Stimulated activated CD4-positive, alpha-beta T cell treated with anti-CD3 and anti-CD28 coated beads, Interleukin-1b, Interleukin-23, amount 100 ng/mL, for 4 hours (primary cell): ENCODE measurements at regions not wholly inside any gene's neighbourhood (a gene's known extent, or its start where the extent isn't known, plus 50 kb on each side); places are given as distances from the start of the nearest gene placed in this dataset.

ENCODE experiments used
- DNase-seq, 2 donors: peaks; one replicate each; pipeline ENCODE4 v3.0.0-alpha.2; 2020; ENCODE audit warnings: low read depth in 2 of 2

DNA sequence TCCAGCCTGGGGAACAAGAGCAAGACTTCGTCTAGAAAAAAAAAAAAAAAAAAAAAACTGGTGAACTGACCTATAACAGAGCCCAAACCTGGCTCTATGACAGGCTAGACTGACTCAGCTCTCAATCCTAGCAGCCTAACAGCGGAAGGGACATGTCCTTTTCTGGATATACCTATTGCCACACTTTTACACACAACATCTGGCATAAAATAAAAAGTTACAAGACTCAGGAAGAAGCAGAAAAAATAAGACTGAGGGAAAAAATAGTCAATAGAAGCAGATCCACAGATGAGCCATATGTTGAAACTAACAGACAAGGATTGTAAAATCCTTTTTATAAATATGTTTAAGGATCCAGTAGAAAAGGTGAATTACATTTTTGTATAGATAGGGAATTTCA lies 57.5 kb upstream of the IPO9 start:
- DNase-seq = no peak

DNA sequence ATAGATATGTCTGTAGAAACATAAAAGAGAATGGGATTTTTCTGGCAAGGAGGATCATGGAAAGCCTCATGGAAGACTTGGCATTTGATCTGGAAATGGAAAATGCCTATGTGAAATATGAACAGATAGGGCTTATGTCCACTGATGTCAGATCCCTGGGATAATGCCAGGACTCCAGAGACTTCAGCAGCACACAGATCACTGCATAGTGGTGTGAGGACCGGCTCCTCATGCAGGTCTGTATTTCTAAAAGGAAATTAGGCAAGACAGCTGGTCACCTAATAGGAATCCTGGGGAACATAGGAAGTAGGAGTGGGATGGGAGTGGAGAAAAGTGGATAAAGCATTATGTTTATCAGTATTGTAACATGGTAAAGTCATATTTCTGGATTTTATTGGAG lies 56.8 kb upstream of the IPO9 start:
- DNase-seq = no peak

DNA sequence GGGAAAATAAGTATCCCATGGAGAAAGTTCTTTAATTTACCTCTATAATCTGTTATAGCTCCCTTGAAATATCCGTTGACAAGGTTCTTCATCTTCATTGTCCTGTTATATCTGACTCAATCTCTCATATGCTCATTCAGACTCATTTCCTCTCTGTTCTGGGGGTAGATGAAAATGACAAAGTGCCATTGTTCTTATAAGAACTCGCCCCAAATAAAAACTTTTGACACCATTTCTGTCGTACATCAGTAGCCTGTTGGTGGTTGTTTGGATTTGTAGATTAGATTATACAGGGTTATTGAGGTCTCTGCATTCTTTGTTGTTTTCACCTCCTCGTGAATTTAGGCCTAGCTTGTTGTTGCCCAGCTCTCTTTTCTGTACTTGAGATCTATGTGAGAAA lies 55.2 kb upstream of the IPO9 start:
- no peak for DNase-seq

DNA sequence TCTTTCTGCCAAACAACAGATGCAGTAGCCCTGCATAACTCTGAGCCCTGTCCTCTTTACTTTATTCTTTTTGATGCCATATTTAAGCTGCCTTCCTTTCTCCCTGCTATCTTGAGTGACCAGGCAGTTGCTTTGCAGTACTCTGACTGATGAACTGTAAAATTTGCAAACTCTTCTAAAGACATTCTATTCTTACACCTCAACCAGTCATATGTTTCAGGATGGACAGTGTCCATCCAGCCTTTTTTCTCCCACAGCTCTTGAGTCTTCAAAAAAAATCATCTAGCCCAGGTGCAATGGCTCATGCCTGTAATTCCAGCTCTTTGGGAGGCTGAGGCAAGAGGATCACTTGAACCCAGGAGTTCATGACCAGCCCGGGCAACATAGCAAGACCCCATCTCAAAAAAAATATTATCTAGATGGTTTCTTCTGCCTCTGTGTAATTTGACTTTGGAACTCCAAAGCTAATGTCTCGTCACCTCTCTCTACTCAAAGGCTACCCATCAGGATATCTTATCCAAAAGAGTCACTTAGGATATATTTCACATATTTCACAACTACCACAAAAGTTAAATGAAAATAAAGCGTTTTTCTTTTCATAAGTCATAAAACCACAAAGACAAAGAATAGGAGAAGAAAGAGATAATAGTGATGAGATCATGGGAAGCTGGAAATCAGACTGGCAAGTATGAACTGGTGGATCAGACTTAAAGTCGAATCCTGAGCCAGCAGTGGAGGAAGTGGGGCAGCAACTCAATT lies 54.6 kb upstream of the IPO9 start:
- DNase-seq = no peak

DNA sequence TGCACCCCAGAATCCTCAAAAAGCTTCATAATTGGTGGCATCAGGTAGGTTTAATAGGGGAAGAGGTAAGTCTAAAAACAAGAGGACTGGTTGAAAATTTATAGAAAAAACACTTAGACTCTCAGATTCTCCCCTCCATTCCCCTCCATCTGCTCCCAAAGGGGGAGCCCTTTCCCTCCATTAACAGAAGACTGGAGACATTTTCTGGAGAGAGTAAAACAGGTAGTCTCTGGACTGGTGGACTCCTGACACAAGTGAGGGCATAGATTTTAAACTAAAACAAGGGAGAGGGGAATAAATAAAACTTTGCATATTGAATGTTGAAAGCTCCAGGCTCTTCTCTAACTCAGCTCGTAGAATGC lies 54.0 kb upstream of the IPO9 start:
- no peak for DNase-seq

DNA sequence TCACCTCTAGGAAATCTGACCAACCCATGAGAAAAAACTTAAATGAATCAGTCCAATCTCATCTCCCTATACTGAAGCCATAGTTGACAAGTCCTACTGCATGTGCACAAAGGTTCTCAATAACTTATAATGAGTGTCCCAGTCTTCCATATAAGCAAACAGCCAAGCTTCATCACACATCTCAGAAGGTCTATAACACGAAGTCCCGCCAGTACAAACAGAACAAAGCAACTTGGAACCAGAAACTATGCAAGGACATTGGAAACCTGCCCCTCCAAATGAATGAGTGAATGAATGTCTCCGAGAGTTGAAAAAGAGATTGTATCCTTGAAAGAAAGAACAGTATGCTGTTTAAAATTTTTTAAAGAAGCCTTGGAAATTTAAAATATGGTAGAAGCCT lies 53.6 kb upstream of the IPO9 start:
- no peak for DNase-seq

DNA sequence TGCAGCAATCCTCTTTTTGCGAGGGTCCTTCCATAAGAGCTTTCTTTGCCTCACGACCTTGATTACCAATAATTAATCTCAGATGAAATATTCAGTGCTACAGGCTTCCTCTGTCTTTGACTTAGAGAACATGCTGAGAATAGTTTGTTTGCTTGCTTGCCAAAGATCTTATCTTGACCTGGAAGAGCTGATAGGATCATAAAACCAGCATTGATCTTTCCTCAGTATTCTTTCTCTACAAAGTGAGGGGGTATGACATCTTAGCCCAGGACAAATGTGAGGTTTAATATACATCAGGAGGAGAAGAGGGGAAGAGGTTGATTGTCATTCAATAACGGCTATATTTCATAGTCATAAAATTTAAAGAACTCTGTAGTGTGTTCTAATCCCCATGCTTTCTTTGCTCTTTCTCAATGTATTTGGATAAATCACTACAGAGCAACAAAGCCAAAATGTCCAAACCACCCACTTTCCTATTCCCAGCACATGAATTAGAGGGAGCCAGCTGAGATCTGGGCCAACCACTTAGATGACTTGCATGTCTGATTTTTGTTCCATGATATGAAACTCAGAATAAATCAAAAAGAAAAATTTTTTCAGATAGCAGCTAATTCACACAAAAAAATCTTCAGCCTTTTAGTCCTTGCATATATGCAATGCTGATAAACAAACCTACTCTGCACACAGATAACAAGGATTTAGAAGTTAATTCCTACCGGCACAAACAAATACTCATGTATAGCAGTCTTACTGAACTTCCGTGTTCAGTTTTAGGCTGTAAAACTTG lies 50.5 kb upstream of the IPO9 start:
- no peak for DNase-seq
